GM10266 (cell line): ENCODE measurements at regions not wholly inside any gene's neighbourhood (a gene's known extent, or its start where the extent isn't known, plus 50 kb on each side); places are given as distances from the start of the nearest gene placed in this dataset.

Experiments
- DNase-seq: peaks from one replicate; pipeline ENCODE4 v3.0.0; 2012; ENCODE audit errors: extremely low spot score
- TF ChIP-seq, protein P1 (sequence below): IDR thresholded peaks from 2 replicates; pipeline ENCODE4 v1.5.1; 2012; ENCODE audit warnings: mild to moderate bottlenecking, low read depth; ENCODE audit not compliant: control insufficient read depth, insufficient read depth; ENCODE audit errors: missing control alignments

- TF ChIP-seq, protein P1, sequence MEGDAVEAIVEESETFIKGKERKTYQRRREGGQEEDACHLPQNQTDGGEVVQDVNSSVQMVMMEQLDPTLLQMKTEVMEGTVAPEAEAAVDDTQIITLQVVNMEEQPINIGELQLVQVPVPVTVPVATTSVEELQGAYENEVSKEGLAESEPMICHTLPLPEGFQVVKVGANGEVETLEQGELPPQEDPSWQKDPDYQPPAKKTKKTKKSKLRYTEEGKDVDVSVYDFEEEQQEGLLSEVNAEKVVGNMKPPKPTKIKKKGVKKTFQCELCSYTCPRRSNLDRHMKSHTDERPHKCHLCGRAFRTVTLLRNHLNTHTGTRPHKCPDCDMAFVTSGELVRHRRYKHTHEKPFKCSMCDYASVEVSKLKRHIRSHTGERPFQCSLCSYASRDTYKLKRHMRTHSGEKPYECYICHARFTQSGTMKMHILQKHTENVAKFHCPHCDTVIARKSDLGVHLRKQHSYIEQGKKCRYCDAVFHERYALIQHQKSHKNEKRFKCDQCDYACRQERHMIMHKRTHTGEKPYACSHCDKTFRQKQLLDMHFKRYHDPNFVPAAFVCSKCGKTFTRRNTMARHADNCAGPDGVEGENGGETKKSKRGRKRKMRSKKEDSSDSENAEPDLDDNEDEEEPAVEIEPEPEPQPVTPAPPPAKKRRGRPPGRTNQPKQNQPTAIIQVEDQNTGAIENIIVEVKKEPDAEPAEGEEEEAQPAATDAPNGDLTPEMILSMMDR: no peak
- no peak for DNase-seq
Measured at GRCh38 chr2:7444626-7445025, 527.4 kb downstream of the RNF144A start.

GRCh38 chr2:7448578-7449264 lies 531.5 kb downstream of the RNF144A start:
- DNase-seq: no peak
- TF ChIP-seq, protein P1: no peak

GRCh38 chr2:7449298-7449697 lies 532.1 kb downstream of the RNF144A start:
- TF ChIP-seq, protein P1: no peak
- no peak for DNase-seq

DNA sequence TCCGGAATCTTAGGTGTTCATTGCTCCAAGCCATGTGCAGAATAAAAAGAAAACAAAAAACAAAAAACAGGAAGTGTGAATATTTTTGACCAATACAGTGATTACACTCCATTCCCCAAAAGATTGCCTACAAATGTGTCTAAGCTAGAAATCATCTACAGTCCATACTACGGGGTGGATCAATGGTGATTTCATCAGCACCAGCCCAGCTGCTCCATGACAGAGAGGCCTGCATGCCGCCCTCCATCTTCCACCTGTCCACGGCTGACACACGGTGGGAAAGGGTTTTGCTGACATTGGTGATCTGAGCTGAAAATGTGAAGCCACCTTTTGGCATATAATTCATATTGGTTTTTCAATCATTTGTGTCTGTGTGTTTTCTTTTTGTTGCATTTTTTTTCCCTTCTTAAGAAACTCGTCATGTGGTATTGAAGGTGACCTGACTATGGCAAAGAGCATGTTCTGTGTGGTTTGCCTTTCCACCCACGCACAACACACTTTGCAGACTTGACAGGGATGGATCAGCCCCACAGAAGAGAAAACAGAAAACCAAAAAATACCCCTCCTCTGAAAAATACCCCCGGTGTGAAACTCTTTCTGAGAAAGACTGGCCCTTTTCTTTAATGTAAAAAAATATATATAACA lies 533.1 kb downstream of the RNF144A start:
- TF ChIP-seq, protein P1: no peak
- DNase-seq: no peak

- no peak for DNase-seq
- TF ChIP-seq, protein P1: no peak
Measured at GRCh38 chr2:7450833-7451190, 533.6 kb downstream of the RNF144A start.

DNA sequence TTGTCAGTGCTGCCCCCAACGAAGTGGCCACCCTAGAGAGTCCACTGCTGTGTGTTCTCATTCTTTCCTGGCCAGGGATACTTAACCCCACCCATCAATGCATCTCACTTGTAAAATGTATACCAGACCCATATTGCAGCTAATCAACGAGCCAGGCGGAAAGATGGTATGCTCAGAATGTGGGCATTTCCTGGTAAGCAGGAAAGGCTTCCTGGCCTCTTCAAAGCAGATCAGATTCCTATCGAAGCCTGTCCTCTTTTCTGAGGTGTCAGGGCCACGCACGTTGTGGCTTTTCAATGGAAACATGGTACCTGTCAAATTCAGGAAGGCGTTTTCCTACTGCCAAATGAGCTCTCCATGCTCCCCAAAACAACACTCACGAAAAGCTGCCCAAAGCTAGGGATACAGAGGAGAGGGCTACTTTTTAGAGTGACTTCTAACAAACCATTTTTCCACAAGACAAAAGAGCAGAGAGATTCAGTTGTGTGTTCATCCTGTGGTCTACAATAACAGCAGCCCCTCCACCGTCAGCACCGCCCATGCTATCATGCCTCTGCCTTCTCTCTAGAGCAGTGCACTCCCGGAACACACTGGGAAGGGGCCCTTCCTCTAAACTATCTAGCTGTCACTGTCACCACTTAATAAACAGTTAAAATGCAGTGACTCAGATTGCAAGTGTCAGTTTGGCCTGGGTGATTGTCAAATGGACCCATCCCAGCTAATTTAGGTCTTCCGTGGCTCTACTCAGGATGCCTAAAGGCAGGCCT lies 535.1 kb downstream of the RNF144A start:
- DNase-seq: no peak
- TF ChIP-seq, protein P1: no peak

DNA sequence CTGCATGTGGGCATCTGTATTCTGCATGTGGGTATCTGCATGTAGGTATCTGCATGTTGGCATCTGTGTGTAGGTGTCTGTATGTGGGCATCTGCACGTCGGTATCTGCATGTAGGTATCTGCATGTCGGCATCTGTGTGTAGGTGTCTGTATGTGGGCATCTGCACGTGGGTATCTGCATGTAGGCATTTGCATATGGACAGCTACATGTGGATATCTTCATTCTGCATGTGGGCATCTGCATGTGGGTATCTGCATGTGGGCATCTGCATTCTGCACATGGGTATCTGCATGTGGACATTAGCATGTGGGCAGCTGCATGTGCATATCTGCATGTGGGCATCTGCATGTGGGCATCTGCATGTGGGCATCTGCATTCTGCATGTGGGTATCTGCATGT lies 537.4 kb downstream of the RNF144A start:
- TF ChIP-seq, protein P1: no peak
- no peak for DNase-seq
